IMR-90 (cell line): ENCODE measurements at regions not wholly inside any gene's neighbourhood (a gene's known extent, or its start where the extent isn't known, plus 50 kb on each side); places are given as distances from the start of the nearest gene placed in this dataset.

Experiments used
- ATAC-seq: fragments of 200-7000 bp; cut with Tn5 transposase; 2 replicates; pipeline ENCODE4 v1.9.1; 2020; ENCODE audit warnings: low read depth, mild to moderate bottlenecking, moderate library complexity
- BruUV-seq: library from RNA; stranded (reverse); fragments of 400-500 nt; replicated peaks from 2 replicates; lab custom pipeline; 2021; lab: Mats Ljungman, UMichigan
- CTCF ChIA-PET: fragments of 300-600 bp; formaldehyde crosslinking; extraction: SDS; loops from one replicate; lab custom pipeline; 2021; ENCODE audit warnings: antibody characterized with exemption; lab: Yijun Ruan, JAX
- POLR2A ChIA-PET: fragments of 300-600 bp; sonication (Branson Sonifier 250); formaldehyde crosslinking; loops from one replicate; lab custom pipeline; 2022; ENCODE audit warnings: antibody characterized with exemption; ENCODE audit not compliant: unreplicated experiment; lab: Charles Lee
- DNase-seq: peaks from one replicate; pipeline ENCODE4 v3.0.0; 2013
- H2AFZ ChIP-seq: replicated peaks from 2 replicates; pipeline ENCODE3; 2013; ENCODE audit warnings: low read length, mild to moderate bottlenecking; ENCODE audit not compliant: poor library complexity
- H2AK5ac ChIP-seq: 2 replicates; pipeline ENCODE4 v1.6.1; 2013; ENCODE audit warnings: low read depth, low read length, inconsistent platforms
- H2AK9ac ChIP-seq: replicated peaks from 2 replicates; pipeline ENCODE3; 2013; ENCODE audit warnings: mild to moderate bottlenecking, low read depth, low read length, moderate library complexity; ENCODE audit not compliant: poor library complexity
- H2BK120ac ChIP-seq: 2 replicates; pipeline ENCODE4 v1.6.1; 2013; ENCODE audit warnings: low read depth, low read length, inconsistent platforms
- H2BK15ac ChIP-seq: 3 replicates; pipeline ENCODE4 v1.6.1; 2013; ENCODE audit warnings: low read depth, low read length, inconsistent platforms
- H2BK20ac ChIP-seq: 2 replicates; pipeline ENCODE4 v1.6.1; 2013; ENCODE audit warnings: low read depth, mild to moderate bottlenecking, inconsistent platforms, low read length, moderate library complexity
- H2BK5ac ChIP-seq: 2 replicates; pipeline ENCODE4 v1.6.1; 2013; ENCODE audit warnings: mild to moderate bottlenecking, low read depth, low read length, inconsistent platforms; ENCODE audit not compliant: poor library complexity, severe bottlenecking
- H3K14ac ChIP-seq: replicated peaks from 2 replicates; pipeline ENCODE4 v1.6.1; 2013; ENCODE audit warnings: low read depth, low read length, inconsistent platforms
- H3K18ac ChIP-seq: 2 replicates; pipeline ENCODE4 v1.6.1; 2013; ENCODE audit warnings: low read depth, low read length, control low read depth
- H3K23ac ChIP-seq: 2 replicates; pipeline ENCODE4 v1.6.1; 2013; ENCODE audit warnings: low read depth, low read length, inconsistent platforms
- H3K27ac ChIP-seq: 2 replicates; pipeline ENCODE4 v1.5.1; 2013; ENCODE audit warnings: mild to moderate bottlenecking, control low read depth, low read length; ENCODE audit not compliant: insufficient read depth
- H3K27me3 ChIP-seq: 2 replicates; pipeline ENCODE4 v1.6.1; 2013; ENCODE audit warnings: low read length; ENCODE audit not compliant: control insufficient read depth, insufficient read depth
- H3K36me3 ChIP-seq: 2 replicates; pipeline ENCODE4 v1.6.1; 2013; ENCODE audit warnings: low read length, mixed read lengths; ENCODE audit not compliant: control insufficient read depth, insufficient read depth
- H3K4ac ChIP-seq: 2 replicates; pipeline ENCODE4 v1.6.1; 2013; ENCODE audit warnings: low read depth, low read length, inconsistent platforms
- H3K4me1 ChIP-seq: 2 replicates; pipeline ENCODE4 v1.6.1; 2013; ENCODE audit warnings: low read length, mixed read lengths; ENCODE audit not compliant: control insufficient read depth, insufficient read depth
- H3K4me2 ChIP-seq: 2 replicates; pipeline ENCODE4 v1.6.1; 2013; ENCODE audit warnings: low read depth, mild to moderate bottlenecking, control low read depth, low read length, moderate library complexity
- H3K4me3 ChIP-seq: 2 replicates; pipeline ENCODE4 v1.5.1; 2013; ENCODE audit warnings: low read depth, mild to moderate bottlenecking, control low read depth, low read length, moderate library complexity; ENCODE audit not compliant: insufficient read depth
- H3K56ac ChIP-seq: 2 replicates; pipeline ENCODE4 v1.6.1; 2013; ENCODE audit warnings: low read length, inconsistent platforms; ENCODE audit not compliant: insufficient read depth; ENCODE audit errors: extremely low read depth
- H3K79me1 ChIP-seq, 2 experiments: 2 replicates each; pipeline ENCODE4 v1.6.1; 2013; ENCODE audit warnings: low read length in 2 of 2, inconsistent platforms in 1 of 2, low read depth in 1 of 2
- H3K9ac ChIP-seq: 2 replicates; pipeline ENCODE4 v1.6.1; 2013; ENCODE audit warnings: low read depth, low read length, control low read depth
- H3K9me1 ChIP-seq: 2 replicates; pipeline ENCODE4 v1.6.1; 2013; ENCODE audit warnings: low read length, inconsistent platforms; ENCODE audit not compliant: insufficient read depth
- H3K9me3 ChIP-seq: 2 replicates; pipeline ENCODE4 v1.6.1; 2013; ENCODE audit warnings: low read length; ENCODE audit not compliant: control insufficient read depth, insufficient read depth
- H4K20me1 ChIP-seq: 2 replicates; pipeline ENCODE4 v1.6.1; 2013; ENCODE audit warnings: low read length, inconsistent platforms; ENCODE audit not compliant: insufficient read depth
- H4K5ac ChIP-seq: 2 replicates; pipeline ENCODE4 v1.6.1; 2013; ENCODE audit warnings: mild to moderate bottlenecking, low read depth, low read length, control low read depth
- H4K8ac ChIP-seq, 2 experiments: 2 replicates each; pipeline ENCODE4 v1.6.1; 2013; ENCODE audit warnings: low read depth in 2 of 2, low read length in 2 of 2, control low read depth in 1 of 2, inconsistent platforms in 1 of 2
- H4K91ac ChIP-seq: 2 replicates; pipeline ENCODE4 v1.6.1; 2013; ENCODE audit warnings: low read depth, low read length, inconsistent platforms; ENCODE audit not compliant: insufficient read depth
- BHLHE40 ChIP-seq: fragments of 150-350 bp; IDR thresholded peaks from 2 replicates; pipeline ENCODE4 v1.6.1; 2016; ENCODE audit warnings: mild to moderate bottlenecking, low read depth, low read length
- CTCF ChIP-seq: conservative IDR thresholded peaks from 2 replicates; pipeline ENCODE4 v1.5.1; 2012; ENCODE audit warnings: mild to moderate bottlenecking, low read depth, low read length, improper control_type of control experiment
- ELK1 ChIP-seq: fragments of 150-350 bp; IDR thresholded peaks from 2 replicates; pipeline ENCODE4 v1.6.1; 2016; ENCODE audit warnings: low read depth, mild to moderate bottlenecking, low read length, moderate library complexity, borderline replicate concordance
- NFE2L2 ChIP-seq: fragments of 150-350 bp; IDR thresholded peaks from 2 replicates; pipeline ENCODE4 v1.6.1; 2016; ENCODE audit warnings: low read depth, mild to moderate bottlenecking, low read length
- RAD21 ChIP-seq: IDR thresholded peaks from 2 replicates; pipeline ENCODE4 v1.6.1; 2012; ENCODE audit warnings: low read length, improper control_type of control experiment
- SMC3 ChIP-seq: fragments of 150-350 bp; IDR thresholded peaks from 2 replicates; pipeline ENCODE4 v1.6.1; 2016; ENCODE audit warnings: low read depth, mild to moderate bottlenecking, antibody characterized with exemption, low read length, moderate library complexity
- WGBS, 2 experiments: methylation state at CpG; one replicate each; pipeline versions ENCODE4 v1.1.5 to v1.1.7; 2013; ENCODE audit warnings: missing lambda C conversion rate in 2 of 2; ENCODE audit not compliant: insufficient read length in 1 of 2; ENCODE audit errors: extremely low coverage in 2 of 2; 5-methylcytosine and 5-hydroxymethylcytosine counted together
- dilution Hi-C: fragments of 300-500 bp; cut with HindIII; formaldehyde crosslinking; loops from one replicate; pipeline ENCODE4 v1.14.3; 2018; ENCODE audit warnings: low sequenced_read_pairs; ENCODE audit not compliant: unreplicated experiment
- in situ Hi-C: fragments of 300-500 bp; cut with MboI; formaldehyde crosslinking; loops from 3 replicates; pipeline ENCODE4 v1.14.3; 2019; ENCODE audit warnings: low sequenced_read_pairs, inconsistent platforms, mixed read lengths
- intact Hi-C: fragments of 100-400 bp; cut with micrococcal nuclease; formaldehyde crosslinking; loops from 2 replicates; pipeline ENCODE4 v1.10.0; 2022

GRCh38 chr12:127381043-127381668 lies 885.8 kb upstream of the TMEM132C start:
- Histone ChIP-seq H3K9me3 (peaks cover 3% of the 10 kb centered on the region; the same call in 1 of the 2 replicates), H2BK15ac (no peak overlapping the region), H4K20me1 (no peaks in the 10 kb centered on the region), H3K27me3 (no peaks in the 10 kb centered on the region), H3K14ac (no peak overlapping the region), H2BK20ac (no peak overlapping the region), H2BK5ac (no peak overlapping the region), H3K18ac (no peak overlapping the region), H2AK5ac (no peak overlapping the region), H3K4me2 (peak overlapping the region; percentile 94), H3K27ac (no peak overlapping the region), H2BK120ac (no peak overlapping the region), H3K79me1 (no peaks in the 10 kb centered on the region), H4K91ac (no peak overlapping the region), H3K36me3 (no peaks in the 10 kb centered on the region), H3K4me1 (no peaks in the 10 kb centered on the region), H3K4me3 (peak overlapping the region; percentile 50; the same call in 1 of the 2 replicates), H3K9me1 (no peaks in the 10 kb centered on the region), H2AFZ (peak overlapping the region; percentile 85), H3K4ac (no peak overlapping the region), H2AK9ac (no peak overlapping the region), H4K8ac (no peak overlapping the region), H3K9ac (no peak overlapping the region), H4K5ac (no peak overlapping the region), H3K23ac (no peak overlapping the region), H3K56ac (no peak overlapping the region)
- intact Hi-C loops (loop anchor here (2.0 to 5.0 kb wide), 3 partner anchors 272 to 1309 kb away; no protein-coding TSS in a partner anchor), dilution Hi-C loops (no loop called here), in situ Hi-C loops (no loop called here)
- POLR2A ChIA-PET = no interaction called here
- CTCF ChIA-PET = interaction anchor here (0.6 to 1.2 kb wide), 12 partner anchors 9 to 299 kb away, joined by 3 to 4 read pairs (median 3); no protein-coding TSS in a partner anchor
- BruUV-seq = no TSS peak
- TF ChIP-seq ELK1 (no peak), NFE2L2 (no peak), CTCF (peak; percentile 68), RAD21 (peak; percentile 77), SMC3 (peak; percentile 57), BHLHE40 (no peak)
- DNase-seq (no peak), ATAC-seq (peak; percentile 54; the same call in 1 of the 2 replicates)
- WGBS, 2 experiments = 3% methylated on average over 5 of the region's 33 CpGs; no CpG with 5 or more reads in 1 of the 2 experiments
